ENCODE measurements at regions not wholly inside any gene's neighbourhood (a gene's known extent, or its start where the extent isn't known, plus 50 kb on each side); places are given as distances from the start of the nearest gene placed in this dataset.

DNA sequence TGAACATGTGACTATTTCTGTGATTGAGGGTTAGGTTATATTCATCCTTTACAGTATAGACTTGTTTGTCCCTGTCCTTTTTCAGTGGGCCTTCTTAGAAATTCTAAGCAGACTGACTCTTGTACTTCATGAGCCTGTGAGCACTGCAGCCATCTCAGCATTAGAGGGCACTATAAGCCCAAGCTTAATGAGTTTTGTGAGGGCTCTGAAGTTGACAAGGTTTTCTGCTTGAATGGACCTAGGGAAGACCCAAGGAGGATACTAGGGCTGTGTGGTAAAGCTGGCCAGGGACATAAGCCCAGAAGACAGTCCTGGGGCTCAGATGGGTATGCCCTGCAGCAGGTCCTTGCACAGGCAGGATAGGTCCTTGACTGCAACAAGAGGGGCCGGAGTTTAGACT is 126.5 kb downstream of the MRPS30 start:
- TF ChIP-seq, protein P1, sequence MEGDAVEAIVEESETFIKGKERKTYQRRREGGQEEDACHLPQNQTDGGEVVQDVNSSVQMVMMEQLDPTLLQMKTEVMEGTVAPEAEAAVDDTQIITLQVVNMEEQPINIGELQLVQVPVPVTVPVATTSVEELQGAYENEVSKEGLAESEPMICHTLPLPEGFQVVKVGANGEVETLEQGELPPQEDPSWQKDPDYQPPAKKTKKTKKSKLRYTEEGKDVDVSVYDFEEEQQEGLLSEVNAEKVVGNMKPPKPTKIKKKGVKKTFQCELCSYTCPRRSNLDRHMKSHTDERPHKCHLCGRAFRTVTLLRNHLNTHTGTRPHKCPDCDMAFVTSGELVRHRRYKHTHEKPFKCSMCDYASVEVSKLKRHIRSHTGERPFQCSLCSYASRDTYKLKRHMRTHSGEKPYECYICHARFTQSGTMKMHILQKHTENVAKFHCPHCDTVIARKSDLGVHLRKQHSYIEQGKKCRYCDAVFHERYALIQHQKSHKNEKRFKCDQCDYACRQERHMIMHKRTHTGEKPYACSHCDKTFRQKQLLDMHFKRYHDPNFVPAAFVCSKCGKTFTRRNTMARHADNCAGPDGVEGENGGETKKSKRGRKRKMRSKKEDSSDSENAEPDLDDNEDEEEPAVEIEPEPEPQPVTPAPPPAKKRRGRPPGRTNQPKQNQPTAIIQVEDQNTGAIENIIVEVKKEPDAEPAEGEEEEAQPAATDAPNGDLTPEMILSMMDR (IDR thresholded peaks at IDR 0.05; ENCODE audit: low read depth, low read length), result peak; percentile 38; the same call in 1 of the 2 replicates
- no peak for TF ChIP-seq EZH2phosphoT487 (IDR thresholded peaks at IDR 0.05; ENCODE audit: low read depth)
